ENCODE measurements at regions not wholly inside any gene's neighbourhood (a gene's known extent, or its start where the extent isn't known, plus 50 kb on each side); places are given as distances from the start of the nearest gene placed in this dataset.

DNA sequence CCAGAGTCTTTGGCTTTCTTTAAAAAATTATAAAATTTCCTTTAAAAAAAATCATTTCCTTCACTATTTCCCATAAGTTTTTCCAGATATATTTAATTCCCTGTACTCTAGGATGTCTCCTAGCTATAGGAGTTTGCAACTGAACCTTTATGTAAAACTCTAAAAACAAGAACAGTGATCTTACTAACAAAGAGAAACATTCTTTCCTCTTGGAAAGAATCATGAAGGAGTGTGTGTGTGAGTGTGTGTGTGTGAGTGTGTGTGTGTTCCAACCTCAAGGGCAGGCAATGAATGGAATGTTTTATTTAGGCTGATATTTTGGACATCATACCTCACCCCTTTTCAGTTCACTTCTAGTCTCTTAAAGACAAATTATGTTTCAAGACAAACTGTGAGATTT, 309.2 kb downstream of the CEMIP2 start:
- no peaks in the 10 kb centered on the region for H3K36me3 ChIP-seq (replicated peaks in 1 of 2)
- no peaks in the 10 kb centered on the region for H3K4me1 ChIP-seq (replicated peaks in 1 of 2)
- H3K27me3 ChIP-seq = no peaks in the 10 kb centered on the region
- H3K27ac ChIP-seq = no peak overlapping the region
- no peak for DNase-seq
- TF ChIP-seq POLR2A (IDR thresholded peaks at IDR 0.05) (no peak), CTCF (IDR thresholded peaks at IDR 0.05) (no peak)
- H3K9me3 ChIP-seq (replicated peaks in 1 of 3) = no peaks in the 10 kb centered on the region
- intact Hi-C loops (cut with DNase I) = no loop called here
- no peak overlapping the region for H3K4me3 ChIP-seq

DNA sequence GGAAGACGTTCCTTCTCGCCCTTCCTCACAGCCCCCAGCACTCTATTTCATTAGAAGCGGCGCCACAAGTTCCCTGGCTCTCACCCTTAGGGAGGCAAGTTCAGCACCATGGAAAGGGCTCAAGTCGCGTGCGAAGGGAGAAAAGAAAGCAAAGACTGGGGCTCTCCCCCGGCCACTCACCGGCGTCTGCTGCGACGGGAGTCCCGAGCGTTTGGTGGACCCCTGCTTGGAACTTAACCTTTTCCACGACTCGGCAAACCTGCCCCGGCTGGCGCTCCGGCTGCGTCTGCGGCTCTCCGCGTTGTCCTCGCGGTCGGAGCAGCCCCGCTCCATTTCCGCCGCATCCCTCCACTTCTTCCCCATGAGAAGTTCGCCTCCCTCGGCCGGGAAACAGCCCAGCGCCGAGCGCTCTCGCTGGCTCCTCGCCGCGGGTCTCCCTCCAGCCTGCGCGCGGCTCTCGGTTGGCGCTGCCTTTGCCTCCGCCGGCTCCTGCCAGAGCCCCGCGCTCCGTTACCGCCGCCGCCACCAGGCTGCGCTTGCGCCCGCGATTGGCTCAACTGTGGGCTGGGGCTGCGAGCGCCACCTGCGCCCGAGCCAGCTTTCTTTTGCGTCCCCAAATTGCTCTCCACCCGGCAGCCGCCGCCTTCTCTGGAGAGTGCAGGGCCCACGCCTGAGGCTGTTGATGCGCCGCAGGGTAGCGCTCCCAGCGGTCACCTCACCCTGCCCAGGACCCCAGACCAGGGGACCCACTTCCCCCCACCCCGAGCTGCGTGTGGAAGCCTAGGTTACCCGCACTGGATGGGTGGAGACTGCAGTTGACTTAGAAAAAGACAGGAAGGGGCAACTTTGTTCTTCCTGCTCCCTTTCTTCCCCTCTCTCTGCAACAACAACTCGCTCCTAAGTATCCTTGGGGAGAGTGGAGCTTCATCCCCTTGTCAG, 321.6 kb downstream of the CEMIP2 start:
- H3K4me1 ChIP-seq (replicated peaks in 1 of 2) = peaks cover 4 to 6% of the 10 kb centered on the region in 2 donors
- peak in 6 of 7 donors; percentile 16 to 49 (median 38) for DNase-seq
- H3K9me3 ChIP-seq (replicated peaks in 1 of 3) = no peaks in the 10 kb centered on the region
- TF ChIP-seq CTCF (IDR thresholded peaks at IDR 0.05) (no peak), POLR2A (IDR thresholded peaks at IDR 0.05) (no peak)
- 1 to 7% (median 2%) methylated on average over 21 to 73 of the region's 73 CpGs for WGBS, 4 donors
- intact Hi-C loops (cut with DNase I) = no loop called here
- no peak overlapping the region for H3K27ac ChIP-seq
- H3K36me3 ChIP-seq (replicated peaks in 1 of 2) = no peaks in the 10 kb centered on the region
- H3K27me3 ChIP-seq = peaks cover 33% of the 10 kb centered on the region
- H3K4me3 ChIP-seq = peak overlapping the region in 2 of 4 donors; percentile 6 to 44

DNA sequence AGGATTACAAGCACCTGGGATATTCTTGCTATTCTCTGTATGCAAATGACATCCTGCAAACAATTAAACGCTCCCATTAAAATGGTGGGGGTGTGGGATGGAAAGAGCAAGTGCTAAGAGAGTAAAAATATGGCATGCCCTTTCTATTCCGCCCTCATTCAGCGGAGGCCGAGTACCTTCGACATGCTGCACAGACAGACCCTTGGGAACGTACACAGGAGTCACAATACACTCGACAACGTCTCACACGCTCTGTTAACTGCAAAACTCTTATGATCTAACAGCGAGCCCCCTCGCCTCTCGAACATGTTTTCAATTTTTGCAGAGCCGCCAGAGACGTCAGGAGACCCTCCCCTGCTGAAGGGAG, 322.2 kb downstream of the CEMIP2 start:
- H3K4me3 ChIP-seq = no peak overlapping the region
- WGBS, 4 donors = 31 to 48% (median 33%) methylated on average over 14 of the region's 14 CpGs
- DNase-seq = no peak
- H3K4me1 ChIP-seq (replicated peaks in 1 of 2) = peaks cover 4 to 6% of the 10 kb centered on the region in 2 donors
- TF ChIP-seq POLR2A (IDR thresholded peaks at IDR 0.05) = no peak
- no peak for TF ChIP-seq CTCF (IDR thresholded peaks at IDR 0.05)
- intact Hi-C loops (cut with DNase I) = no loop called here
- no peak overlapping the region for H3K27ac ChIP-seq
- no peaks in the 10 kb centered on the region for H3K9me3 ChIP-seq (replicated peaks in 1 of 3)
- H3K36me3 ChIP-seq (replicated peaks in 1 of 2) = no peaks in the 10 kb centered on the region
- peaks cover 33% of the 10 kb centered on the region for H3K27me3 ChIP-seq

DNA sequence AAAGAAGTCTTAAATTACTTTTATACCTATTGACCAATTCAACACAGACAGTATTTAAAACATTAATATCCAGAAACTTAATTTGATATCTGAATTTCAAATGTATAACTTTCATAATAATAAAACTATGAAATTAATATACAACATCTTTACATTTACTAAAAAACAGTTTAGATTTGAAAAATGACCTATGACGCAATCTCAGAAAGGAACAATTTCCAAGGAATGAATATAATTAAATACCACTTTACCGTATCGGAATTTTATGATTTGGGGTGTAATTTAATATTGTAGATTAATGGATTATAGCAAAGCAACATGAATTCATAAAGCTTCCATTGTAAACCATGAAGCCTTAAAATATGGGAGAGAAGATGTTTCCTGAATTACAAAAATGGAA, 321.5 kb upstream of the TRPM3 start:
- Histone ChIP-seq H3K4me1 (replicated peaks in 1 of 2) (peaks cover 4 to 6% of the 10 kb centered on the region in 2 donors), H3K27me3 (peaks cover 25% of the 10 kb centered on the region), H3K4me3 (no peak overlapping the region), H3K27ac (no peak overlapping the region), H3K36me3 (replicated peaks in 1 of 2) (no peaks in the 10 kb centered on the region), H3K9me3 (replicated peaks in 1 of 3) (no peaks in the 10 kb centered on the region)
- 79 to 93% (median 87%) methylated on average over 3 of the region's 3 CpGs for WGBS, 4 donors
- TF ChIP-seq POLR2A (IDR thresholded peaks at IDR 0.05) = no peak
- TF ChIP-seq CTCF (IDR thresholded peaks at IDR 0.05) = no peak
- intact Hi-C loops (cut with DNase I) = no loop called here
- no peak for DNase-seq
